DND-41 (cell line): ENCODE measurements at regions not wholly inside any gene's neighbourhood (a gene's known extent, or its start where the extent isn't known, plus 50 kb on each side); places are given as distances from the start of the nearest gene placed in this dataset.

Source experiments
- ATAC-seq: fragments of 200-7000 bp; cut with Tn5 transposase; 3 replicates; pipeline ENCODE4 v1.9.1; 2021; ENCODE audit warnings: low read depth; ENCODE audit not compliant: insufficient read depth
- DNase-seq: peaks from one replicate; pipeline ENCODE4 v3.0.0-alpha.2; 2020
- H2AFZ ChIP-seq: 2 replicates; pipeline ENCODE4 v1.6.0; 2012; ENCODE audit warnings: low read depth, low read length
- H3K27ac ChIP-seq: 2 replicates; pipeline ENCODE4 v1.5.1; 2012; ENCODE audit warnings: low read length, inconsistent platforms
- H3K27me3 ChIP-seq: fragments of 200-600 bp; sonication (generic); 2 replicates; pipeline ENCODE4 v1.6.0; 2012; ENCODE audit warnings: low read length, mild to moderate bottlenecking, inconsistent platforms; ENCODE audit not compliant: insufficient read depth, poor library complexity
- H3K36me3 ChIP-seq: 2 replicates; pipeline ENCODE4 v1.5.1; 2012; ENCODE audit warnings: low read length, inconsistent platforms; ENCODE audit not compliant: insufficient read depth
- H3K4me1 ChIP-seq: 2 replicates; pipeline ENCODE4 v1.5.1; 2012; ENCODE audit warnings: mild to moderate bottlenecking, low read length; ENCODE audit not compliant: insufficient read depth
- H3K4me2 ChIP-seq: 2 replicates; pipeline ENCODE4 v1.6.0; 2012; ENCODE audit warnings: mild to moderate bottlenecking, moderate library complexity, low read length, inconsistent platforms; ENCODE audit not compliant: insufficient read depth
- H3K4me3 ChIP-seq, 2 experiments: fragments of 200-600 bp in 1 of 2; shearing (Covaris generic) in 1 of 2; 2 replicates each; pipeline ENCODE4 v1.5.1; 2012 to 2016; ENCODE audit warnings: inconsistent platforms in 2 of 2, low read length in 2 of 2, mild to moderate bottlenecking in 2 of 2, low read depth in 1 of 2, moderate library complexity in 1 of 2
- H3K79me2 ChIP-seq: 2 replicates; pipeline ENCODE4 v1.6.0; 2012; ENCODE audit warnings: low read length, inconsistent platforms; ENCODE audit not compliant: insufficient read depth
- H3K9ac ChIP-seq: 2 replicates; pipeline ENCODE4 v1.6.0; 2012; ENCODE audit warnings: low read depth, mild to moderate bottlenecking, inconsistent platforms, low read length, moderate library complexity
- H3K9me3 ChIP-seq: 2 replicates; pipeline ENCODE4 v1.5.1; 2012; ENCODE audit warnings: low read length, moderate library complexity, mild to moderate bottlenecking, inconsistent platforms; ENCODE audit not compliant: insufficient read depth, severe bottlenecking
- H4K20me1 ChIP-seq: 2 replicates; pipeline ENCODE4 v1.6.0; 2012; ENCODE audit warnings: low read length; ENCODE audit not compliant: insufficient read depth
- EZH2 ChIP-seq: IDR thresholded peaks from 3 replicates; pipeline ENCODE4 v1.6.1; 2012; ENCODE audit warnings: borderline replicate concordance, low read depth, mild to moderate bottlenecking, moderate library complexity, low read length, inconsistent platforms; ENCODE audit not compliant: severe bottlenecking
- TF ChIP-seq, protein P1 (sequence below): IDR thresholded peaks from 2 replicates; pipeline ENCODE4 v1.5.1; 2012; ENCODE audit warnings: borderline replicate concordance, low read length, moderate library complexity, mild to moderate bottlenecking; ENCODE audit not compliant: poor library complexity, severe bottlenecking; ENCODE audit errors: extremely low read depth

DNA sequence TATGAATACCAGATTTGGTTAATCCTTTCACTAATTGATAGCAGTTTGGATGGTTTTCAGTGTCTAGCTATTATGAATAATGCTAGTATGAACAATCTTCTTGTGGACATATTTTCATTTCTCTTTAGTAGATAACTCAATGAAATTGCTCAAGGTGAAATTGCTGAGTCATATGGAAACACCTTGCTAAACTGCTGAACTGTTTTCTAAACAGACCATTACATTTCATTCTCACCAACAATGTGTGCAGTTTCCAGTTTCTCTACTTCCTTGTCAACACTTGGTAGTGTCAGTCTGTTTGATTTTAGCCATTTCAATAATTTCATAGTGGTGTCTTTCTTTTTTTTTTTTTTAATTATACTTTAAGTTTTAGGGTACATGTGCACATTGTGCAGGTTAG, 250.0 kb downstream of the HRH4 start:
- TF ChIP-seq EZH2 = no peak
- TF ChIP-seq, protein P1, sequence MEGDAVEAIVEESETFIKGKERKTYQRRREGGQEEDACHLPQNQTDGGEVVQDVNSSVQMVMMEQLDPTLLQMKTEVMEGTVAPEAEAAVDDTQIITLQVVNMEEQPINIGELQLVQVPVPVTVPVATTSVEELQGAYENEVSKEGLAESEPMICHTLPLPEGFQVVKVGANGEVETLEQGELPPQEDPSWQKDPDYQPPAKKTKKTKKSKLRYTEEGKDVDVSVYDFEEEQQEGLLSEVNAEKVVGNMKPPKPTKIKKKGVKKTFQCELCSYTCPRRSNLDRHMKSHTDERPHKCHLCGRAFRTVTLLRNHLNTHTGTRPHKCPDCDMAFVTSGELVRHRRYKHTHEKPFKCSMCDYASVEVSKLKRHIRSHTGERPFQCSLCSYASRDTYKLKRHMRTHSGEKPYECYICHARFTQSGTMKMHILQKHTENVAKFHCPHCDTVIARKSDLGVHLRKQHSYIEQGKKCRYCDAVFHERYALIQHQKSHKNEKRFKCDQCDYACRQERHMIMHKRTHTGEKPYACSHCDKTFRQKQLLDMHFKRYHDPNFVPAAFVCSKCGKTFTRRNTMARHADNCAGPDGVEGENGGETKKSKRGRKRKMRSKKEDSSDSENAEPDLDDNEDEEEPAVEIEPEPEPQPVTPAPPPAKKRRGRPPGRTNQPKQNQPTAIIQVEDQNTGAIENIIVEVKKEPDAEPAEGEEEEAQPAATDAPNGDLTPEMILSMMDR = no peak
- ATAC-seq (no peak), DNase-seq (no peak)
- Histone ChIP-seq H3K27me3 (no peaks in the 10 kb centered on the region), H3K9me3 (no peaks in the 10 kb centered on the region), H2AFZ (no peak overlapping the region), H3K4me2 (no peak overlapping the region), H3K36me3 (no peaks in the 10 kb centered on the region), H3K27ac (no peak overlapping the region), H4K20me1 (no peaks in the 10 kb centered on the region), H3K9ac (no peak overlapping the region), H3K4me1 (no peaks in the 10 kb centered on the region), H3K4me3 (no peak overlapping the region), H3K79me2 (no peaks in the 10 kb centered on the region)

DNA sequence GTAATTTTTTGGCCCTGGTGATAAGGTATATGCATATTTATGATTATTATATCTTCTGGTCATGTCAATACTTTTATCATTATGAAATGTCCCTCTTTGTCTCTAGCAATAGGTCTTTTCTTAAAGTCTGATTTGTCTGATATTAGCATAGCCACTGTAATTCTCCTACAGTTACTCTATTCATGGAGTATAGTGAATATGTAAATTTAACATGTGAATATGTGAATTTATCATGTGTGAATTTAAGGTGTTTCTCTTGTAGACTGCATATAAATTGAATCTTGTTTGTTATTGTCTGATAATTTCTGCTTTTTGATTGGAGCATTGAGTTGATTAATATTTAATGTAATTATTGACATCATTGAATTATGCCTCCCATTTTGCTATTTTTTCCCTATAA, 259.4 kb downstream of the HRH4 start:
- H3K27me3 ChIP-seq = peaks cover 7% of the 10 kb centered on the region
- H3K4me3 ChIP-seq = no peak overlapping the region
- no peak overlapping the region for H3K4me2 ChIP-seq
- H4K20me1 ChIP-seq = no peaks in the 10 kb centered on the region
- H3K9me3 ChIP-seq = no peaks in the 10 kb centered on the region
- H2AFZ ChIP-seq = no peak overlapping the region
- TF ChIP-seq, protein P1 = no peak
- TF ChIP-seq EZH2 = no peak
- no peaks in the 10 kb centered on the region for H3K79me2 ChIP-seq
- no peaks in the 10 kb centered on the region for H3K36me3 ChIP-seq
- no peak for DNase-seq
- no peak overlapping the region for H3K27ac ChIP-seq
- H3K9ac ChIP-seq = no peak overlapping the region
- no peak for ATAC-seq
- no peaks in the 10 kb centered on the region for H3K4me1 ChIP-seq

DNA sequence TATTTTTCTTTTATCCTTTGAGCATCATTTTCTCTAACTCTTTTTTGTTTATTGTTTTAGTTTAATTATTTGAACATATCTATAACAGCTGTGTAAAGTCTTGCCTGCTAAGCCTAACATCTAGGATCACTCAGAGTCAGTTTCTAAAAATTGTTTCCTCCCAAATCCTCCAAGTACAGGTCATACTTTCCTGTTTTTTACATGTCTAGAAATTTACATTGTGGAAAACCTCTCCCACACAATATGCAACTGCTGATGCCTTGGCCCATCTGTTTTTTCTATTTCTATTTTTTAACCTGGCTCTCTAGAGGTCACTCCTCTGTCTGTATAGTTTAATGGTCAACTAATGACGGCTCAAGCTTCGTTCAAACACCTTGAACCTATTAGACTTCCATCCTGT, 261.0 kb downstream of the HRH4 start:
- no peaks in the 10 kb centered on the region for H3K36me3 ChIP-seq
- H3K27ac ChIP-seq = no peak overlapping the region
- no peak for ATAC-seq
- no peaks in the 10 kb centered on the region for H3K79me2 ChIP-seq
- no peak overlapping the region for H3K4me2 ChIP-seq
- no peak overlapping the region for H3K9ac ChIP-seq
- no peak overlapping the region for H3K4me3 ChIP-seq
- no peaks in the 10 kb centered on the region for H4K20me1 ChIP-seq
- peaks cover 7% of the 10 kb centered on the region for H3K27me3 ChIP-seq
- DNase-seq = no peak
- no peaks in the 10 kb centered on the region for H3K9me3 ChIP-seq
- H2AFZ ChIP-seq = no peak overlapping the region
- TF ChIP-seq, protein P1 = no peak
- no peaks in the 10 kb centered on the region for H3K4me1 ChIP-seq

DNA sequence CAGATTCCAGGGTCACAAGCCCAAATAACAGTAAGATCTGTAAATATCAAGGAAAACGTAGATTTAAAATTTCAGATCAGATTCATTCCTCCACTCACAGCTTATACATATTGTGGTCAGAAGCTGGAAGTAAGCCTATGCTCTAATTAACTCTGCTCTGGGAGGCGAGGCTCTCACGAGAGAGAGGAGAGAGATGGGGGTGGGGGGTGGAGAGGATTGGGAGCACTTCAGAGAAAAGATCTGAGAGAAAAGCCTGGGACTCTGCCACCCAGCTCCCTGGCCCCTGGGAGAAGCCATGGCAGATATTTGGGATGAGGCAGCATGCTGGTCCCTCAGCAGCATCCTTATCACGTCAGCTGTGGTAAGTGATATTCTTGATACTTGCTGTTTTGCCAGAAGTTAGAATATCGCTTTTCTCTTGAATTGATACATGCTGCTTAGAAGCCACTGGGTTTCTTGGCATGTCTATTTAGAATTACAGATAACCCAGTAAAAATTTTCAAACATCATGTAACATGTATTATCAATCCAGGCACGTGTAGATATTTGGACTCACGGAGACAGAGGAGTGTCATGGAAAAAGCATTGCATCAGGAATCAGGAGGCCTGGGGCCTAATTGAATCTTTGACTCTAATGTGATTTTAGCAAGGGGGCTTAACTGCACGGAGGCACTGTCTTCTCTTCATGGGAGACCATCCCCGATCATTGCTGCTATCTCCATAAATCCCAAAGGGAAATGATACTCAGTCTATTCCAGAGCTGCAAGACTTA, 265.4 kb downstream of the HRH4 start:
- Histone ChIP-seq H3K36me3 (no peaks in the 10 kb centered on the region), H3K27me3 (peaks cover 10% of the 10 kb centered on the region), H3K27ac (no peak overlapping the region), H3K4me1 (no peaks in the 10 kb centered on the region), H4K20me1 (no peaks in the 10 kb centered on the region; the same call in 1 of the 2 replicates), H2AFZ (no peak overlapping the region), H3K9me3 (no peaks in the 10 kb centered on the region), H3K79me2 (no peaks in the 10 kb centered on the region), H3K4me3 (no peak overlapping the region), H3K9ac (no peak overlapping the region), H3K4me2 (no peak overlapping the region)
- ATAC-seq (no peak), DNase-seq (no peak)
- TF ChIP-seq, protein P1 = no peak
- no peak for TF ChIP-seq EZH2
